ENCODE measurements at regions not wholly inside any gene's neighbourhood (a gene's known extent, or its start where the extent isn't known, plus 50 kb on each side); places are given as distances from the start of the nearest gene placed in this dataset.

GRCh38 chr1:58333511-58333910 lies 213.0 kb downstream of the OMA1 start:
- ATAC-seq, result no peak
- no peaks in the 10 kb centered on the region for H3K9me3 Mint-ChIP-seq
- no peak for DNase-seq (ENCODE audit: low spot score in 2 of 2)
- H3K27ac Mint-ChIP-seq, result no peak overlapping the region
- no peaks in the 10 kb centered on the region for H3K36me3 Mint-ChIP-seq

GRCh38 chr1:58331156-58331555 lies 215.4 kb downstream of the OMA1 start:
- DNase-seq (ENCODE audit: low spot score in 2 of 2) (no peak), ATAC-seq (no peak)
- H3K27ac Mint-ChIP-seq, result no peak overlapping the region

GRCh38 chr1:58325866-58326265 lies 220.7 kb downstream of the OMA1 start:
- DNase-seq (ENCODE audit: low spot score in 2 of 2) (no peak), ATAC-seq (no peak)
- H3K9me3 Mint-ChIP-seq, result peaks cover 0 to 4% of the 10 kb centered on the region in 2 donors
- H3K36me3 Mint-ChIP-seq, result peaks cover 0 to 4% of the 10 kb centered on the region in 2 donors
- H3K27ac Mint-ChIP-seq, result no peak overlapping the region

More at GRCh38 chr1:58331156-58331555, 215.4 kb downstream of the OMA1 start:
- no peaks in the 10 kb centered on the region for H3K9me3 Mint-ChIP-seq
- no peaks in the 10 kb centered on the region for H3K36me3 Mint-ChIP-seq

GRCh38 chr1:58324558-58324957 lies 222.0 kb downstream of the OMA1 start:
- H3K36me3 Mint-ChIP-seq, result peaks cover 0 to 4% of the 10 kb centered on the region in 2 donors
- H3K27ac Mint-ChIP-seq, result peak overlapping the region in 1 of 2 donors; percentile 2
- DNase-seq (ENCODE audit: low spot score in 2 of 2) (no peak), ATAC-seq (peak in 1 of 2 donors; percentile 49)
- H3K9me3 Mint-ChIP-seq, result peaks cover 0 to 4% of the 10 kb centered on the region in 2 donors

- H3K27ac Mint-ChIP-seq, result no peak overlapping the region
- H3K9me3 Mint-ChIP-seq, result peaks cover 0 to 3% of the 10 kb centered on the region in 2 donors
- H3K36me3 Mint-ChIP-seq, result peaks cover 0 to 4% of the 10 kb centered on the region in 2 donors
- DNase-seq (ENCODE audit: low spot score in 2 of 2), result no peak
- no peak for ATAC-seq
Measured at GRCh38 chr1:58318157-58319005, 228.1 kb downstream of the OMA1 start.

GRCh38 chr1:58317694-58318093 lies 228.8 kb downstream of the OMA1 start:
- ATAC-seq (no peak), DNase-seq (ENCODE audit: low spot score in 2 of 2) (no peak)
- Mint-ChIP-seq H3K36me3 (peaks cover 0 to 4% of the 10 kb centered on the region in 2 donors), H3K27ac (no peak overlapping the region), H3K9me3 (no peaks in the 10 kb centered on the region)

GRCh38 chr1:58317086-58317485 lies 229.4 kb downstream of the OMA1 start:
- DNase-seq (ENCODE audit: low spot score in 2 of 2), result no peak
- no peak overlapping the region for H3K27ac Mint-ChIP-seq
- H3K9me3 Mint-ChIP-seq, result no peaks in the 10 kb centered on the region
- peaks cover 0 to 4% of the 10 kb centered on the region in 2 donors for H3K36me3 Mint-ChIP-seq
- no peak for ATAC-seq

- ATAC-seq (no peak), DNase-seq (ENCODE audit: low spot score in 2 of 2) (no peak)
- H3K27ac Mint-ChIP-seq, result no peak overlapping the region
- peaks cover 0 to 2% of the 10 kb centered on the region in 2 donors for H3K36me3 Mint-ChIP-seq
- no peaks in the 10 kb centered on the region for H3K9me3 Mint-ChIP-seq
Measured at GRCh38 chr1:58316141-58316540, 230.4 kb downstream of the OMA1 start.

GRCh38 chr1:58312971-58313563 lies 233.5 kb downstream of the OMA1 start:
- no peak for ATAC-seq
- Mint-ChIP-seq H3K9me3 (no peaks in the 10 kb centered on the region), H3K36me3 (no peaks in the 10 kb centered on the region), H3K27ac (no peak overlapping the region)
- no peak for DNase-seq (ENCODE audit: low spot score in 2 of 2)

GRCh38 chr1:58312461-58312860 lies 234.1 kb downstream of the OMA1 start:
- DNase-seq (ENCODE audit: low spot score in 2 of 2) (no peak), ATAC-seq (no peak)
- H3K9me3 Mint-ChIP-seq, result no peaks in the 10 kb centered on the region
- no peak overlapping the region for H3K27ac Mint-ChIP-seq
- H3K36me3 Mint-ChIP-seq, result no peaks in the 10 kb centered on the region

- ATAC-seq, result no peak
- H3K27ac Mint-ChIP-seq, result no peak overlapping the region
- no peaks in the 10 kb centered on the region for H3K36me3 Mint-ChIP-seq
Measured at GRCh38 chr1:58310881-58311280, 235.6 kb downstream of the OMA1 start.

GRCh38 chr1:58310469-58310868 lies 236.1 kb downstream of the OMA1 start:
- H3K36me3 Mint-ChIP-seq, result no peaks in the 10 kb centered on the region
- DNase-seq (ENCODE audit: low spot score in 2 of 2) (no peak), ATAC-seq (no peak)
- no peaks in the 10 kb centered on the region for H3K9me3 Mint-ChIP-seq
- no peak overlapping the region for H3K27ac Mint-ChIP-seq

More at GRCh38 chr1:58310881-58311280, 235.6 kb downstream of the OMA1 start:
- H3K9me3 Mint-ChIP-seq, result no peaks in the 10 kb centered on the region
- no peak for DNase-seq (ENCODE audit: low spot score in 2 of 2)

GRCh38 chr1:58308206-58308605 lies 238.3 kb downstream of the OMA1 start:
- DNase-seq (ENCODE audit: low spot score in 2 of 2) (no peak), ATAC-seq (no peak)
- H3K27ac Mint-ChIP-seq, result no peak overlapping the region
- H3K36me3 Mint-ChIP-seq, result no peaks in the 10 kb centered on the region
- no peaks in the 10 kb centered on the region for H3K9me3 Mint-ChIP-seq

- no peak for ATAC-seq
- Mint-ChIP-seq H3K9me3 (no peaks in the 10 kb centered on the region), H3K27ac (no peak overlapping the region)
Measured at GRCh38 chr1:58307431-58307830, 239.1 kb downstream of the OMA1 start.

GRCh38 chr1:58305622-58306021 lies 240.9 kb downstream of the OMA1 start:
- Mint-ChIP-seq H3K9me3 (no peaks in the 10 kb centered on the region), H3K36me3 (no peaks in the 10 kb centered on the region), H3K27ac (no peak overlapping the region)
- ATAC-seq, result no peak
- DNase-seq (ENCODE audit: low spot score in 2 of 2), result no peak

More at GRCh38 chr1:58307431-58307830, 239.1 kb downstream of the OMA1 start:
- DNase-seq (ENCODE audit: low spot score in 2 of 2), result no peak
- H3K36me3 Mint-ChIP-seq, result no peaks in the 10 kb centered on the region

- Mint-ChIP-seq H3K36me3 (no peaks in the 10 kb centered on the region), H3K9me3 (no peaks in the 10 kb centered on the region), H3K27ac (no peak overlapping the region)
- DNase-seq (ENCODE audit: low spot score in 2 of 2) (no peak), ATAC-seq (no peak)
Measured at GRCh38 chr1:58304346-58304975, 242.1 kb downstream of the OMA1 start.

GRCh38 chr1:58303841-58304240 lies 242.7 kb downstream of the OMA1 start:
- Mint-ChIP-seq H3K36me3 (no peaks in the 10 kb centered on the region), H3K27ac (no peak overlapping the region), H3K9me3 (no peaks in the 10 kb centered on the region)
- DNase-seq (ENCODE audit: low spot score in 2 of 2), result no peak
- no peak for ATAC-seq

All from activated naive CD4-positive, alpha-beta T cell treated with anti-CD3 and anti-CD28 coated beads, Interleukin-2, amount 50 U/mL, for 72 hours (primary cell).